ENCODE measurements at regions not wholly inside any gene's neighbourhood (a gene's known extent, or its start where the extent isn't known, plus 50 kb on each side); places are given as distances from the start of the nearest gene placed in this dataset.

GRCh38 chr5:129245489-129245888, 150.9 kb downstream of the ISOC1 start:
- H3K36me3 ChIP-seq (replicated peaks in 1 of 2; ENCODE audit: control insufficient read depth in 2 of 2, insufficient read depth in 2 of 2, low read length in 2 of 2) = no peaks in the 10 kb centered on the region
- no peak overlapping the region for H4K8ac ChIP-seq (ENCODE audit: low read depth, low read length)
- H3K4me2 ChIP-seq (ENCODE audit: insufficient read depth, low read length, poor library complexity, severe bottlenecking) = no peak overlapping the region
- H2AFZ ChIP-seq (ENCODE audit: low read length) = no peak overlapping the region
- DNase-seq (ENCODE audit: low spot score) = no peak
- no peak overlapping the region for H2BK5ac ChIP-seq (ENCODE audit: low read length)
- H3K18ac ChIP-seq (ENCODE audit: low read length) = no peak overlapping the region
- H2BK12ac ChIP-seq (ENCODE audit: low read length) = no peak overlapping the region
- no peak overlapping the region for H2BK120ac ChIP-seq (ENCODE audit: low read depth, low read length)
- no peak overlapping the region for H3K14ac ChIP-seq (ENCODE audit: low read length)
- H2AK5ac ChIP-seq (ENCODE audit: low read depth, low read length) = no peak overlapping the region
- H3K27me3 ChIP-seq (ENCODE audit: control insufficient read depth in 3 of 3, insufficient read depth in 3 of 3, low read depth in 1 of 3, low read length in 3 of 3) = no peaks in the 10 kb centered on the region
- no peaks in the 10 kb centered on the region for H3K4me1 ChIP-seq (ENCODE audit: control insufficient read depth in 2 of 2, insufficient read depth in 1 of 2, low read depth in 1 of 2, low read length in 2 of 2)
- no peaks in the 10 kb centered on the region for H3K9me3 ChIP-seq (replicated peaks in 1 of 2; ENCODE audit: control insufficient read depth in 2 of 2, insufficient read depth in 1 of 2, low read depth in 1 of 2, low read length in 2 of 2)
- H4K91ac ChIP-seq (ENCODE audit: low read depth, low read length, poor library complexity) = no peak overlapping the region
- H3K4me3 ChIP-seq (ENCODE audit: low read length in 2 of 2) = no peak overlapping the region
- no peak overlapping the region for H3K4ac ChIP-seq (ENCODE audit: low read length)
- no peak overlapping the region for H3K27ac ChIP-seq (replicated peaks; ENCODE audit: low read length)
- H2BK15ac ChIP-seq (ENCODE audit: low read length) = no peak overlapping the region
- H3K9ac ChIP-seq (ENCODE audit: low read depth, low read length, poor library complexity) = no peak overlapping the region
- H3K79me1 ChIP-seq (ENCODE audit: low read depth, low read length) = no peaks in the 10 kb centered on the region
- no peak overlapping the region for H3K23ac ChIP-seq (ENCODE audit: low read depth, low read length, poor library complexity)

- no peaks in the 10 kb centered on the region for H3K36me3 ChIP-seq (replicated peaks in 1 of 2; ENCODE audit: control insufficient read depth in 2 of 2, insufficient read depth in 2 of 2, low read length in 2 of 2)
- no peak overlapping the region for H3K4me2 ChIP-seq (ENCODE audit: insufficient read depth, low read length, poor library complexity, severe bottlenecking)
- H3K9ac ChIP-seq (ENCODE audit: low read depth, low read length, poor library complexity) = no peak overlapping the region
- no CpG with 5 or more reads among the region's 3 CpGs for WGBS, 2 donors (ENCODE audit: extremely low coverage in 2 of 2, insufficient read length in 2 of 2, insufficient replicate concordance in 1 of 2)
- no peaks in the 10 kb centered on the region for H3K27me3 ChIP-seq (ENCODE audit: control insufficient read depth in 3 of 3, insufficient read depth in 3 of 3, low read depth in 1 of 3, low read length in 3 of 3)
- H2AK5ac ChIP-seq (ENCODE audit: low read depth, low read length) = no peak overlapping the region
- no peak overlapping the region for H4K91ac ChIP-seq (ENCODE audit: low read depth, low read length, poor library complexity)
- H3K23ac ChIP-seq (ENCODE audit: low read depth, low read length, poor library complexity) = no peak overlapping the region
- no peak overlapping the region for H3K14ac ChIP-seq (ENCODE audit: low read length)
- H4K8ac ChIP-seq (ENCODE audit: low read depth, low read length) = no peak overlapping the region
- H2BK120ac ChIP-seq (ENCODE audit: low read depth, low read length) = no peak overlapping the region
- no peak overlapping the region for H2AFZ ChIP-seq (ENCODE audit: low read length)
- H3K4me1 ChIP-seq (ENCODE audit: control insufficient read depth in 2 of 2, insufficient read depth in 1 of 2, low read depth in 1 of 2, low read length in 2 of 2) = no peaks in the 10 kb centered on the region
- no peak overlapping the region for H3K27ac ChIP-seq (replicated peaks; ENCODE audit: low read length)
- H3K79me1 ChIP-seq (ENCODE audit: low read depth, low read length) = no peaks in the 10 kb centered on the region
- H3K4ac ChIP-seq (ENCODE audit: low read length) = no peak overlapping the region
- H2BK15ac ChIP-seq (ENCODE audit: low read length) = no peak overlapping the region
- H3K9me3 ChIP-seq (replicated peaks in 1 of 2; ENCODE audit: control insufficient read depth in 2 of 2, insufficient read depth in 1 of 2, low read depth in 1 of 2, low read length in 2 of 2) = no peaks in the 10 kb centered on the region
- no peak overlapping the region for H2BK5ac ChIP-seq (ENCODE audit: low read length)
- no peak overlapping the region for H3K18ac ChIP-seq (ENCODE audit: low read length)
- no peak overlapping the region for H2BK12ac ChIP-seq (ENCODE audit: low read length)
- H3K4me3 ChIP-seq (ENCODE audit: low read length in 2 of 2) = no peak overlapping the region
- no peak for DNase-seq (ENCODE audit: low spot score)
Measured at GRCh38 chr5:129246088-129246487, 151.5 kb downstream of the ISOC1 start.

- no peak overlapping the region for H2AK5ac ChIP-seq (ENCODE audit: low read depth, low read length)
- H2AFZ ChIP-seq (ENCODE audit: low read length) = no peak overlapping the region
- no CpG with 5 or more reads among the region's 9 CpGs for WGBS, 2 donors (ENCODE audit: extremely low coverage in 2 of 2, insufficient read length in 2 of 2, insufficient replicate concordance in 1 of 2)
- no peak for DNase-seq (ENCODE audit: low spot score)
- H2BK15ac ChIP-seq (ENCODE audit: low read length) = no peak overlapping the region
- no peak overlapping the region for H3K27ac ChIP-seq (replicated peaks; ENCODE audit: low read length)
- no peak overlapping the region for H3K14ac ChIP-seq (ENCODE audit: low read length)
- no peak overlapping the region for H3K4ac ChIP-seq (ENCODE audit: low read length)
- no peaks in the 10 kb centered on the region for H3K36me3 ChIP-seq (replicated peaks in 1 of 2; ENCODE audit: control insufficient read depth in 2 of 2, insufficient read depth in 2 of 2, low read length in 2 of 2)
- no peak overlapping the region for H4K91ac ChIP-seq (ENCODE audit: low read depth, low read length, poor library complexity)
- no peak overlapping the region for H4K8ac ChIP-seq (ENCODE audit: low read depth, low read length)
- H2BK12ac ChIP-seq (ENCODE audit: low read length) = no peak overlapping the region
- peaks cover 0 to 1% of the 10 kb centered on the region in 2 donors for H3K9me3 ChIP-seq (replicated peaks in 1 of 2; ENCODE audit: control insufficient read depth in 2 of 2, insufficient read depth in 1 of 2, low read depth in 1 of 2, low read length in 2 of 2)
- no peak overlapping the region for H2BK120ac ChIP-seq (ENCODE audit: low read depth, low read length)
- H3K4me3 ChIP-seq (ENCODE audit: low read length in 2 of 2) = no peak overlapping the region
- no peak overlapping the region for H3K23ac ChIP-seq (ENCODE audit: low read depth, low read length, poor library complexity)
- no peak overlapping the region for H2BK5ac ChIP-seq (ENCODE audit: low read length)
- H3K9ac ChIP-seq (ENCODE audit: low read depth, low read length, poor library complexity) = no peak overlapping the region
- H3K4me2 ChIP-seq (ENCODE audit: insufficient read depth, low read length, poor library complexity, severe bottlenecking) = no peak overlapping the region
- H3K18ac ChIP-seq (ENCODE audit: low read length) = no peak overlapping the region
- H3K79me1 ChIP-seq (ENCODE audit: low read depth, low read length) = no peaks in the 10 kb centered on the region
- H3K4me1 ChIP-seq (ENCODE audit: control insufficient read depth in 2 of 2, insufficient read depth in 1 of 2, low read depth in 1 of 2, low read length in 2 of 2) = no peaks in the 10 kb centered on the region
- H3K27me3 ChIP-seq (ENCODE audit: control insufficient read depth in 3 of 3, insufficient read depth in 3 of 3, low read depth in 1 of 3, low read length in 3 of 3) = no peaks in the 10 kb centered on the region
Measured at GRCh38 chr5:129249886-129250285, 155.3 kb downstream of the ISOC1 start.

- Histone ChIP-seq H3K27me3 (ENCODE audit: control insufficient read depth in 3 of 3, insufficient read depth in 3 of 3, low read depth in 1 of 3, low read length in 3 of 3) (no peaks in the 10 kb centered on the region), H2BK120ac (ENCODE audit: low read depth, low read length) (no peak overlapping the region), H4K91ac (ENCODE audit: low read depth, low read length, poor library complexity) (no peak overlapping the region), H3K27ac (replicated peaks; ENCODE audit: low read length) (no peak overlapping the region), H3K9me3 (replicated peaks in 1 of 2; ENCODE audit: control insufficient read depth in 2 of 2, insufficient read depth in 1 of 2, low read depth in 1 of 2, low read length in 2 of 2) (no peaks in the 10 kb centered on the region), H3K36me3 (replicated peaks in 1 of 2; ENCODE audit: control insufficient read depth in 2 of 2, insufficient read depth in 2 of 2, low read length in 2 of 2) (no peaks in the 10 kb centered on the region), H3K14ac (ENCODE audit: low read length) (no peak overlapping the region), H3K4me1 (ENCODE audit: control insufficient read depth in 2 of 2, insufficient read depth in 1 of 2, low read depth in 1 of 2, low read length in 2 of 2) (no peaks in the 10 kb centered on the region), H3K18ac (ENCODE audit: low read length) (no peak overlapping the region), H2BK5ac (ENCODE audit: low read length) (no peak overlapping the region), H2BK12ac (ENCODE audit: low read length) (no peak overlapping the region), H3K4me3 (ENCODE audit: low read length in 2 of 2) (no peak overlapping the region), H3K4me2 (ENCODE audit: insufficient read depth, low read length, poor library complexity, severe bottlenecking) (no peak overlapping the region), H4K8ac (ENCODE audit: low read depth, low read length) (no peak overlapping the region), H3K23ac (ENCODE audit: low read depth, low read length, poor library complexity) (no peak overlapping the region), H3K9ac (ENCODE audit: low read depth, low read length, poor library complexity) (no peak overlapping the region), H3K79me1 (ENCODE audit: low read depth, low read length) (no peaks in the 10 kb centered on the region), H3K4ac (ENCODE audit: low read length) (no peak overlapping the region), H2BK15ac (ENCODE audit: low read length) (no peak overlapping the region), H2AFZ (ENCODE audit: low read length) (no peak overlapping the region), H2AK5ac (ENCODE audit: low read depth, low read length) (no peak overlapping the region)
- WGBS, 2 donors (ENCODE audit: extremely low coverage in 2 of 2, insufficient read length in 2 of 2, insufficient replicate concordance in 1 of 2) = no CpG with 5 or more reads among the region's 2 CpGs
- no peak for DNase-seq (ENCODE audit: low spot score)
Measured at GRCh38 chr5:129271308-129271707, 176.8 kb downstream of the ISOC1 start.
